H9 (cell line): ENCODE measurements at regions not wholly inside any gene's neighbourhood (a gene's known extent, or its start where the extent isn't known, plus 50 kb on each side); places are given as distances from the start of the nearest gene placed in this dataset.

Experiments
- DNase-seq: peaks from one replicate; pipeline ENCODE4 v3.0.0-alpha.2; 2017
- H2AFZ ChIP-seq: one replicate; pipeline ENCODE4 v1.6.1; 2013; ENCODE audit warnings: mild to moderate bottlenecking, low read length, control low read depth, moderate library complexity
- H2AK5ac ChIP-seq: 2 replicates; pipeline ENCODE4 v1.6.1; 2013; ENCODE audit warnings: low read length, control low read depth, mixed read lengths; ENCODE audit not compliant: insufficient read length
- H2BK120ac ChIP-seq: one replicate; pipeline ENCODE4 v1.6.1; 2013; ENCODE audit warnings: low read depth, mild to moderate bottlenecking, low read length, control low read depth, inconsistent platforms; ENCODE audit not compliant: poor library complexity, severe bottlenecking
- H2BK12ac ChIP-seq: 2 replicates; pipeline ENCODE4 v1.6.1; 2013; ENCODE audit warnings: low read length, control low read depth, mixed read lengths, low read depth; ENCODE audit not compliant: insufficient read length
- H2BK15ac ChIP-seq: 2 replicates; pipeline ENCODE4 v1.6.1; 2013; ENCODE audit warnings: low read depth, low read length, control low read depth
- H2BK20ac ChIP-seq: one replicate; pipeline ENCODE4 v1.6.1; 2013; ENCODE audit warnings: low read depth, mild to moderate bottlenecking, low read length, control low read depth, inconsistent platforms; ENCODE audit not compliant: poor library complexity, severe bottlenecking
- H2BK5ac ChIP-seq: 2 replicates; pipeline ENCODE4 v1.6.1; 2013; ENCODE audit warnings: low read length, control low read depth, mixed read lengths; ENCODE audit not compliant: insufficient read length
- H3K14ac ChIP-seq: 2 replicates; pipeline ENCODE4 v1.6.1; 2013; ENCODE audit warnings: low read length, control low read depth; ENCODE audit not compliant: insufficient read depth
- H3K18ac ChIP-seq: 2 replicates; pipeline ENCODE4 v1.6.1; 2013; ENCODE audit warnings: low read depth, mild to moderate bottlenecking, mixed read lengths, low read length, control low read depth; ENCODE audit not compliant: insufficient read length
- H3K23ac ChIP-seq: 2 replicates; pipeline ENCODE4 v1.6.1; 2013; ENCODE audit warnings: low read length, control low read depth, mixed read lengths, low read depth; ENCODE audit not compliant: insufficient read length
- H3K23me2 ChIP-seq: 2 replicates; pipeline ENCODE4 v1.6.1; 2013; ENCODE audit warnings: low read depth, mild to moderate bottlenecking, mixed read lengths, low read length, control low read depth; ENCODE audit not compliant: insufficient read length, poor library complexity, severe bottlenecking
- H3K27ac ChIP-seq: 2 replicates; pipeline ENCODE4 v1.5.1; 2013; ENCODE audit warnings: low read length, control low read depth, mixed read lengths, low read depth; ENCODE audit not compliant: insufficient read length
- H3K27me3 ChIP-seq: 2 replicates; pipeline ENCODE4 v1.6.1; 2013; ENCODE audit warnings: low read length, control low read depth, inconsistent platforms; ENCODE audit not compliant: insufficient read depth
- H3K4ac ChIP-seq: 2 replicates; pipeline ENCODE4 v1.6.1; 2013; ENCODE audit warnings: low read depth, mild to moderate bottlenecking, control low read depth, inconsistent platforms, low read length, moderate library complexity
- H3K4me1 ChIP-seq: 2 replicates; pipeline ENCODE4 v1.6.1; 2013; ENCODE audit warnings: low read length, control low read depth, inconsistent platforms; ENCODE audit not compliant: insufficient read depth
- H3K4me2 ChIP-seq: 2 replicates; pipeline ENCODE4 v1.6.1; 2013; ENCODE audit warnings: low read length, control low read depth, mixed read lengths; ENCODE audit not compliant: insufficient read length, insufficient read depth
- H3K56ac ChIP-seq: 2 replicates; pipeline ENCODE4 v1.6.1; 2013; ENCODE audit warnings: low read depth, mild to moderate bottlenecking, mixed read lengths, low read length, control low read depth; ENCODE audit not compliant: insufficient read length
- H3K79me1 ChIP-seq: 2 replicates; pipeline ENCODE4 v1.6.1; 2013; ENCODE audit warnings: low read depth, mild to moderate bottlenecking, moderate library complexity, low read length, control low read depth, inconsistent platforms; ENCODE audit not compliant: insufficient read depth, poor library complexity, severe bottlenecking
- H3K79me2 ChIP-seq: 2 replicates; pipeline ENCODE4 v1.6.1; 2013; ENCODE audit warnings: low read length, control low read depth, inconsistent platforms; ENCODE audit not compliant: insufficient read depth
- H3K9ac ChIP-seq: 2 replicates; pipeline ENCODE4 v1.6.1; 2013; ENCODE audit warnings: low read length, control low read depth, mixed read lengths; ENCODE audit not compliant: insufficient read length; ENCODE audit errors: extremely low read depth
- H3K9me3 ChIP-seq: one replicate; pipeline ENCODE4 v1.6.1; 2013; ENCODE audit warnings: low read depth, low read length, inconsistent platforms; ENCODE audit not compliant: control insufficient read depth
- H3T11ph ChIP-seq: one replicate; pipeline ENCODE4 v1.6.1; 2013; ENCODE audit warnings: mild to moderate bottlenecking, low read length, control low read depth, inconsistent platforms
- H4K20me1 ChIP-seq: one replicate; pipeline ENCODE4 v1.6.1; 2013; ENCODE audit not compliant: control insufficient read depth, insufficient read length, insufficient read depth
- H4K5ac ChIP-seq: 2 replicates; pipeline ENCODE4 v1.6.1; 2013; ENCODE audit warnings: low read depth, mild to moderate bottlenecking, mixed read lengths, low read length, control low read depth; ENCODE audit not compliant: insufficient read length
- H4K8ac ChIP-seq: replicated peaks from 2 replicates; pipeline ENCODE4 v1.6.1; 2013; ENCODE audit warnings: low read length, control low read depth, mixed read lengths, low read depth; ENCODE audit not compliant: insufficient read length
- H4K91ac ChIP-seq: 2 replicates; pipeline ENCODE4 v1.6.1; 2013; ENCODE audit warnings: low read depth, mild to moderate bottlenecking, moderate library complexity, mixed read lengths, low read length, control low read depth; ENCODE audit not compliant: insufficient read length
- H3K27ac Mint-ChIP-seq, 3 experiments: 2 replicates in 2 of 3; 3 replicates in 1 of 3; pipeline ENCODE4 v1.8.0; 2020 to 2021; ENCODE audit warnings: mixed read lengths in 3 of 3, mild to moderate bottlenecking in 1 of 3, moderate library complexity in 1 of 3
- H3K27me3 Mint-ChIP-seq: 2 replicates; pipeline ENCODE4 v1.8.0; 2021; ENCODE audit warnings: low read depth, mild to moderate bottlenecking, moderate library complexity, mixed read lengths
- H3K36me3 Mint-ChIP-seq, 3 experiments: 2 replicates in 2 of 3; 3 replicates in 1 of 3; pipeline ENCODE4 v1.8.0; 2020 to 2021; ENCODE audit warnings: low read depth in 3 of 3, mixed read lengths in 3 of 3; ENCODE audit not compliant: insufficient read depth in 1 of 3
- H3K4me1 Mint-ChIP-seq, 2 experiments: 2 replicates each; pipeline ENCODE4 v1.8.0; 2020; ENCODE audit warnings: mixed read lengths in 2 of 2
- H3K4me3 Mint-ChIP-seq, 2 experiments: 2 replicates in 1 of 2; 3 replicates in 1 of 2; pipeline ENCODE4 v1.8.0; 2020 to 2021; ENCODE audit warnings: mild to moderate bottlenecking in 2 of 2, mixed read lengths in 2 of 2, moderate library complexity in 1 of 2
- H3K9me3 Mint-ChIP-seq, 2 experiments: 2 replicates in 1 of 2; 3 replicates in 1 of 2; pipeline ENCODE4 v1.8.0; 2020; ENCODE audit warnings: mild to moderate bottlenecking in 2 of 2, mixed read lengths in 2 of 2, moderate library complexity in 1 of 2
- WGBS: extraction: QIAGEN DNeasy Blood & Tissue Kit; methylation state at CpG from one replicate; pipeline ENCODE4 v1.1.7; 2013; ENCODE audit warnings: missing lambda C conversion rate, low lambda C conversion rate, mixed read lengths; ENCODE audit not compliant: insufficient read length; ENCODE audit errors: extremely low coverage; 5-methylcytosine and 5-hydroxymethylcytosine counted together
- TF ChIP-seq, protein P1 (sequence below): fragments of 200-600 bp; sonication (generic); conservative IDR thresholded peaks from 3 replicates; pipeline ENCODE4 v1.8.0; 2021; ENCODE audit warnings: antibody characterized with exemption, mild to moderate bottlenecking

DNA sequence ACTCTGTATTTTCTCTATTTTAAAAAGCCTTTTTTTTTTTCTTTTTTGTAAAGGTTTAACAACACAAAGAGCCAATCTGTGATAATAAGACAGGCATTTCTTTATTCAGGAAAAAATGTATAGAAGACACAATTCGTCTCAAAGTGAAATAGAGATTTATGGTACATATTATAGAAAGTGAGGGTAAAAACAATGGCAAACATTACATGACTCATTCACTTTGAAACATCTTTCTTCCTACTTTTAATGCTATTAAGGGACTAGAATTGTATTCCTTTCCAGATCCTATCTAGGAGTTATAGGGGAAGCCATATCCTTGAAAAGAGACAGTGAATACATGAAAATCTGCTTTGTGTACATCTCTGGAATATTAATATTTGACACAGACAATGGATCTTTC, 137.1 kb upstream of the MCTP2 start:
- no peak overlapping the region for H3K4me2 ChIP-seq
- H3K14ac ChIP-seq, result no peak overlapping the region
- Mint-ChIP-seq H3K9me3 (no peaks in the 10 kb centered on the region), H3K4me3 (no peak overlapping the region), H3K4me1 (no peaks in the 10 kb centered on the region), H3K36me3 (no peaks in the 10 kb centered on the region), H3K27ac (no peak overlapping the region), H3K27me3 (no peaks in the 10 kb centered on the region)
- TF ChIP-seq, protein P1, sequence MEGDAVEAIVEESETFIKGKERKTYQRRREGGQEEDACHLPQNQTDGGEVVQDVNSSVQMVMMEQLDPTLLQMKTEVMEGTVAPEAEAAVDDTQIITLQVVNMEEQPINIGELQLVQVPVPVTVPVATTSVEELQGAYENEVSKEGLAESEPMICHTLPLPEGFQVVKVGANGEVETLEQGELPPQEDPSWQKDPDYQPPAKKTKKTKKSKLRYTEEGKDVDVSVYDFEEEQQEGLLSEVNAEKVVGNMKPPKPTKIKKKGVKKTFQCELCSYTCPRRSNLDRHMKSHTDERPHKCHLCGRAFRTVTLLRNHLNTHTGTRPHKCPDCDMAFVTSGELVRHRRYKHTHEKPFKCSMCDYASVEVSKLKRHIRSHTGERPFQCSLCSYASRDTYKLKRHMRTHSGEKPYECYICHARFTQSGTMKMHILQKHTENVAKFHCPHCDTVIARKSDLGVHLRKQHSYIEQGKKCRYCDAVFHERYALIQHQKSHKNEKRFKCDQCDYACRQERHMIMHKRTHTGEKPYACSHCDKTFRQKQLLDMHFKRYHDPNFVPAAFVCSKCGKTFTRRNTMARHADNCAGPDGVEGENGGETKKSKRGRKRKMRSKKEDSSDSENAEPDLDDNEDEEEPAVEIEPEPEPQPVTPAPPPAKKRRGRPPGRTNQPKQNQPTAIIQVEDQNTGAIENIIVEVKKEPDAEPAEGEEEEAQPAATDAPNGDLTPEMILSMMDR, result no peak
- no peaks in the 10 kb centered on the region for H4K20me1 ChIP-seq
- H4K91ac ChIP-seq, result no peak overlapping the region
- no peaks in the 10 kb centered on the region for H3K4me1 ChIP-seq
- no peak overlapping the region for H3K18ac ChIP-seq
- H3T11ph ChIP-seq, result no peak overlapping the region
- no peak overlapping the region for H2BK12ac ChIP-seq
- WGBS, result no CpG with 5 or more reads among the region's 1 CpG
- H3K4ac ChIP-seq, result no peak overlapping the region
- H2BK120ac ChIP-seq, result no peak overlapping the region
- no peaks in the 10 kb centered on the region for H3K79me2 ChIP-seq
- no peak for DNase-seq
- no peak overlapping the region for H4K5ac ChIP-seq
- no peaks in the 10 kb centered on the region for H3K9me3 ChIP-seq
- H3K23me2 ChIP-seq, result no peaks in the 10 kb centered on the region
- H2AFZ ChIP-seq, result no peak overlapping the region
- H3K9ac ChIP-seq, result no peak overlapping the region
- H3K27ac ChIP-seq, result no peak overlapping the region
- no peaks in the 10 kb centered on the region for H3K79me1 ChIP-seq
- no peak overlapping the region for H3K56ac ChIP-seq
- H2BK5ac ChIP-seq, result no peak overlapping the region
- H2BK15ac ChIP-seq, result no peak overlapping the region
- H2AK5ac ChIP-seq, result no peak overlapping the region
- H2BK20ac ChIP-seq, result no peak overlapping the region
- H3K27me3 ChIP-seq, result no peaks in the 10 kb centered on the region
- H3K23ac ChIP-seq, result no peak overlapping the region
- no peak overlapping the region for H4K8ac ChIP-seq
